Neural progenitor cell (in vitro differentiated cells): ENCODE measurements at regions not wholly inside any gene's neighbourhood (a gene's known extent, or its start where the extent isn't known, plus 50 kb on each side); places are given as distances from the start of the nearest gene placed in this dataset.

Experiments used
- DNase-seq: peaks from one replicate; pipeline ENCODE4 v3.0.0-alpha.2; 2016; ENCODE audit warnings: low spot score
- H2AFZ ChIP-seq: fragments of 200-600 bp; sonication (generic); replicated peaks from 2 replicates; pipeline ENCODE4 v1.6.1; 2016; ENCODE audit warnings: antibody characterized with exemption
- H3F3A ChIP-seq: fragments of 200-600 bp; sonication (generic); 2 replicates; pipeline ENCODE4 v1.6.1; 2016; ENCODE audit warnings: antibody characterized with exemption, low read depth
- H3K27ac ChIP-seq: fragments of 200-600 bp; sonication (generic); 2 replicates; pipeline ENCODE4 v1.5.1; 2016; ENCODE audit warnings: mild to moderate bottlenecking
- H3K27me3 ChIP-seq: fragments of 200-600 bp; sonication (generic); 2 replicates; pipeline ENCODE4 v1.6.1; 2016; ENCODE audit warnings: mild to moderate bottlenecking, moderate library complexity
- H3K36me3 ChIP-seq: fragments of 200-600 bp; sonication (generic); 2 replicates; pipeline ENCODE4 v1.5.1; 2016
- H3K4me1 ChIP-seq: fragments of 200-600 bp; sonication (generic); 2 replicates; pipeline ENCODE4 v1.6.1; 2016; ENCODE audit warnings: mixed run types
- H3K4me2 ChIP-seq: fragments of 200-600 bp; sonication (generic); 2 replicates; pipeline ENCODE4 v1.6.1; 2016
- H3K4me3 ChIP-seq: fragments of 200-600 bp; sonication (generic); 2 replicates; pipeline ENCODE4 v1.5.1; 2016
- H3K79me2 ChIP-seq: fragments of 200-600 bp; sonication (generic); 2 replicates; pipeline ENCODE4 v1.6.1; 2016; ENCODE audit warnings: low read depth
- H3K9ac ChIP-seq: fragments of 200-600 bp; sonication (generic); 2 replicates; pipeline ENCODE4 v1.6.1; 2016
- H3K9me3 ChIP-seq: fragments of 200-600 bp; sonication (generic); 2 replicates; pipeline ENCODE4 v1.5.1; 2016; ENCODE audit warnings: low read depth
- H4K20me1 ChIP-seq: fragments of 200-600 bp; sonication (generic); 2 replicates; pipeline ENCODE4 v1.6.1; 2016; ENCODE audit warnings: low read depth
- H3K27ac Mint-ChIP-seq: 3 replicates; pipeline ENCODE4 v1.8.0; 2021; ENCODE audit warnings: mixed read lengths
- H3K27me3 Mint-ChIP-seq: 2 replicates; pipeline ENCODE4 v1.8.0; 2022; ENCODE audit warnings: low read depth, mild to moderate bottlenecking, inconsistent platforms, moderate library complexity, mixed read lengths; ENCODE audit not compliant: insufficient read depth
- H3K36me3 Mint-ChIP-seq: 3 replicates; pipeline ENCODE4 v1.8.0; 2021; ENCODE audit warnings: mixed read lengths
- H3K4me1 Mint-ChIP-seq: 3 replicates; pipeline ENCODE4 v1.8.0; 2021; ENCODE audit warnings: mixed read lengths
- H3K4me3 Mint-ChIP-seq: 3 replicates; pipeline ENCODE4 v1.8.0; 2021; ENCODE audit warnings: mild to moderate bottlenecking, moderate library complexity, mixed read lengths
- H3K9me3 Mint-ChIP-seq: 3 replicates; pipeline ENCODE4 v1.8.0; 2020; ENCODE audit warnings: mixed read lengths
- CTCF ChIP-seq: fragments of 200-600 bp; sonication (generic); IDR thresholded peaks from 2 replicates; pipeline ENCODE4 v1.5.1; 2017; ENCODE audit warnings: antibody characterized with exemption, mild to moderate bottlenecking
- EZH2 ChIP-seq: fragments of 200-600 bp; sonication (generic); IDR thresholded peaks from 2 replicates; pipeline ENCODE4 v1.6.1; 2017; ENCODE audit warnings: antibody characterized with exemption, mild to moderate bottlenecking, moderate library complexity
- EZH2phosphoT487 ChIP-seq: fragments of 200-600 bp; sonication (generic); IDR thresholded peaks from 2 replicates; pipeline ENCODE4 v1.6.1; 2017; ENCODE audit warnings: antibody characterized with exemption

GRCh38 chr6:14450133-14450504 is 332.5 kb downstream of the CD83 start:
- Histone ChIP-seq H3K9ac (no peak overlapping the region), H3K9me3 (no peaks in the 10 kb centered on the region), H3F3A (peaks cover 12% of the 10 kb centered on the region), H3K36me3 (no peaks in the 10 kb centered on the region), H3K27ac (no peak overlapping the region), H4K20me1 (no peaks in the 10 kb centered on the region), H3K4me3 (no peak overlapping the region), H3K4me1 (peaks cover 14% of the 10 kb centered on the region), H3K27me3 (no peaks in the 10 kb centered on the region), H2AFZ (no peak overlapping the region), H3K4me2 (peak overlapping the region; percentile 67), H3K79me2 (no peaks in the 10 kb centered on the region)
- H3K9me3 Mint-ChIP-seq: peaks cover 22% of the 10 kb centered on the region
- H3K27me3 Mint-ChIP-seq: peaks cover 8% of the 10 kb centered on the region
- peaks cover 18% of the 10 kb centered on the region for H3K4me1 Mint-ChIP-seq
- TF ChIP-seq EZH2phosphoT487 (no peak), EZH2 (no peak), CTCF (no peak)
- DNase-seq: peak; percentile 61
- no peak overlapping the region for H3K4me3 Mint-ChIP-seq
- peaks cover 4% of the 10 kb centered on the region for H3K36me3 Mint-ChIP-seq
- no peak overlapping the region for H3K27ac Mint-ChIP-seq

- no peaks in the 10 kb centered on the region for H3K9me3 ChIP-seq
- peaks cover 4% of the 10 kb centered on the region for H3K36me3 Mint-ChIP-seq
- H3K4me1 ChIP-seq: peaks cover 14% of the 10 kb centered on the region
- peaks cover 22% of the 10 kb centered on the region for H3K9me3 Mint-ChIP-seq
- H2AFZ ChIP-seq: no peak overlapping the region
- H3K36me3 ChIP-seq: no peaks in the 10 kb centered on the region
- H3K4me3 Mint-ChIP-seq: no peak overlapping the region
- H3K79me2 ChIP-seq: no peaks in the 10 kb centered on the region
- TF ChIP-seq EZH2 (no peak), CTCF (no peak), EZH2phosphoT487 (no peak)
- peaks cover 8% of the 10 kb centered on the region for H3K27me3 Mint-ChIP-seq
- peaks cover 12% of the 10 kb centered on the region for H3F3A ChIP-seq
- no peak overlapping the region for H3K9ac ChIP-seq
- H3K4me1 Mint-ChIP-seq: peaks cover 18% of the 10 kb centered on the region
- H3K4me3 ChIP-seq: no peak overlapping the region
- no peaks in the 10 kb centered on the region for H4K20me1 ChIP-seq
- peak overlapping the region; percentile 67 for H3K4me2 ChIP-seq
- no peak for DNase-seq
- H3K27ac Mint-ChIP-seq: peak overlapping the region; percentile 15
- H3K27ac ChIP-seq: no peak overlapping the region
- H3K27me3 ChIP-seq: no peaks in the 10 kb centered on the region
Measured at GRCh38 chr6:14450578-14450977, 333.0 kb downstream of the CD83 start.

GRCh38 chr6:14451594-14452374 is 334.2 kb downstream of the CD83 start:
- no peaks in the 10 kb centered on the region for H3K27me3 ChIP-seq
- H3K27me3 Mint-ChIP-seq: peaks cover 4% of the 10 kb centered on the region
- H3K4me1 Mint-ChIP-seq: peaks cover 18% of the 10 kb centered on the region
- H3F3A ChIP-seq: peaks cover 12% of the 10 kb centered on the region
- H3K27ac Mint-ChIP-seq: no peak overlapping the region
- no peak overlapping the region for H2AFZ ChIP-seq
- H3K9ac ChIP-seq: no peak overlapping the region
- H3K79me2 ChIP-seq: no peaks in the 10 kb centered on the region
- H3K4me2 ChIP-seq: no peak overlapping the region
- no peak overlapping the region for H3K27ac ChIP-seq
- H3K36me3 ChIP-seq: no peaks in the 10 kb centered on the region
- H3K4me3 ChIP-seq: no peak overlapping the region
- no peak overlapping the region for H3K4me3 Mint-ChIP-seq
- H3K9me3 Mint-ChIP-seq: peaks cover 20% of the 10 kb centered on the region
- TF ChIP-seq CTCF (no peak), EZH2phosphoT487 (no peak), EZH2 (no peak)
- H3K9me3 ChIP-seq: no peaks in the 10 kb centered on the region
- DNase-seq: no peak
- H4K20me1 ChIP-seq: no peaks in the 10 kb centered on the region
- peaks cover 4% of the 10 kb centered on the region for H3K36me3 Mint-ChIP-seq
- peaks cover 14% of the 10 kb centered on the region for H3K4me1 ChIP-seq
